Panc1 (cell line): ENCODE measurements at regions not wholly inside any gene's neighbourhood (a gene's known extent, or its start where the extent isn't known, plus 50 kb on each side); places are given as distances from the start of the nearest gene placed in this dataset.

Experiments
- ATAC-seq: fragments of 200-7000 bp; cut with Tn5 transposase; 2 replicates; pipeline ENCODE4 v1.9.1; 2020; ENCODE audit warnings: mild to moderate bottlenecking, moderate library complexity
- BruUV-seq: library from RNA; stranded (reverse); fragments of 400-500 nt; replicated peaks from 2 replicates; lab custom pipeline; 2021; lab: Mats Ljungman, UMichigan
- CTCF ChIA-PET: fragments of 300-600 bp; sonication (Branson Sonifier 250); formaldehyde crosslinking; loops from one replicate; lab custom pipeline; 2022; ENCODE audit warnings: antibody characterized with exemption; lab: Charles Lee
- POLR2A ChIA-PET: fragments of 300-600 bp; sonication (Branson Sonifier 250); formaldehyde crosslinking; loops from one replicate; lab custom pipeline; 2022; ENCODE audit warnings: antibody characterized with exemption; lab: Charles Lee
- DNase-seq: peaks from one replicate; pipeline ENCODE4 v3.0.0-alpha.2; 2010; ENCODE audit warnings: low read depth, low spot score
- H3K27ac ChIP-seq: 2 replicates; pipeline ENCODE4 v1.5.1; 2011; ENCODE audit warnings: mild to moderate bottlenecking, low read length, inconsistent platforms
- H3K27me3 ChIP-seq: fragments of 200-500 bp; sonication (Bioruptor generic); 2 replicates; pipeline ENCODE4 v1.6.0; 2014; ENCODE audit warnings: low read length, inconsistent platforms; ENCODE audit not compliant: control insufficient read depth, insufficient read depth
- H3K36me3 ChIP-seq: fragments of 200-500 bp; sonication (Bioruptor generic); 2 replicates; pipeline ENCODE4 v1.5.1; 2014; ENCODE audit warnings: inconsistent platforms, mild to moderate bottlenecking, low read length, moderate library complexity; ENCODE audit not compliant: control insufficient read depth, insufficient read depth
- H3K4me1 ChIP-seq: 2 replicates; pipeline ENCODE4 v1.5.1; 2011; ENCODE audit warnings: inconsistent platforms, mild to moderate bottlenecking, low read length, moderate library complexity; ENCODE audit not compliant: control insufficient read depth, insufficient read depth
- H3K4me3 ChIP-seq, 2 experiments: 2 replicates each; pipeline ENCODE4 v1.5.1; 2011 to 2012; ENCODE audit warnings: low read depth in 2 of 2, low read length in 2 of 2, mild to moderate bottlenecking in 2 of 2, inconsistent platforms in 1 of 2, moderate library complexity in 1 of 2
- H3K9me3 ChIP-seq: fragments of 200-500 bp; sonication (Bioruptor generic); 2 replicates; pipeline ENCODE4 v1.5.1; 2014; ENCODE audit warnings: low read depth, mild to moderate bottlenecking, inconsistent platforms, low read length, moderate library complexity; ENCODE audit not compliant: control insufficient read depth, insufficient read depth
- POLR2AphosphoS5 ChIP-seq: IDR thresholded peaks from 2 replicates; pipeline ENCODE4 v1.6.1; 2012; ENCODE audit warnings: mild to moderate bottlenecking, low read depth, low read length, moderate library complexity
- SIN3A ChIP-seq: IDR thresholded peaks from 2 replicates; pipeline ENCODE4 v1.6.1; 2012; ENCODE audit warnings: low read depth, mild to moderate bottlenecking, low read length, moderate library complexity, borderline replicate concordance; ENCODE audit not compliant: insufficient read depth
- TCF7L2 ChIP-seq: IDR thresholded peaks from 2 replicates; pipeline ENCODE4 v1.6.1; 2011; ENCODE audit warnings: mild to moderate bottlenecking, low read depth, low read length, inconsistent platforms
- in situ Hi-C: cut with HindIII; loops from 2 replicates; pipeline ENCODE4 v1.10.0; 2016; ENCODE audit warnings: low sequenced_read_pairs, low pct_unique_long_range_greater_than_20kb
- intact Hi-C: fragments of 100-400 bp; cut with micrococcal nuclease; formaldehyde crosslinking; loops from one replicate; pipeline ENCODE4 v1.10.0; 2022; ENCODE audit not compliant: unreplicated experiment
- TF ChIP-seq, protein P1 (sequence below), 2 experiments: IDR thresholded peaks; 2 replicates each; pipeline ENCODE4 v1.6.1; 2011 to 2012; ENCODE audit warnings: low read depth in 2 of 2, control low read depth in 1 of 2, low read length in 1 of 2, mild to moderate bottlenecking in 1 of 2, moderate library complexity in 1 of 2; ENCODE audit not compliant: insufficient read depth in 1 of 2
- TF ChIP-seq, protein P2 (sequence below): fragments of 450-650 bp; IDR thresholded peaks from 2 replicates; pipeline ENCODE4 v1.5.1; 2017; ENCODE audit warnings: mild to moderate bottlenecking

DNA sequence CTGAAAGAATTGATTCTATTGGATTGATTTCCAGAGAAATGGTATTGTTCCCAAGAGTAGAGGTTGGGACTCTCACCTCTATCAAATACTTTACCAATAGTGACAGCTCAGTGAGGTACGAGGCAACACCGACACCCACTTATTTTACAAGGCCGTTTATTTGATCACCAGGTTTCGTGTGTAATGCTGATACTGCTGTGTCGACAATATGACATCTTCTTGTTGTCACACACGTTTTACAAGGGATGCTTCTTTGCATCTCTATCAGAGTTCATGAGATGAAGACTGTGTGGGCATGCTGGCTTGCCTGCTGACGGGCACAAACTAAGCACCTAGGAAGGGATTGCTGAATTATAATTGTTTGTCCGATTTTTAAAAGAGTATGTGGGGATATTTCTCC lies 217.8 kb upstream of the EGLN3 start:
- ATAC-seq (no peak), DNase-seq (no peak)
- Histone ChIP-seq H3K9me3 (no peaks in the 10 kb centered on the region), H3K4me3 (no peak overlapping the region), H3K27ac (no peak overlapping the region), H3K4me1 (no peaks in the 10 kb centered on the region), H3K27me3 (no peaks in the 10 kb centered on the region), H3K36me3 (no peaks in the 10 kb centered on the region)
- POLR2A ChIA-PET: no interaction called here
- intact Hi-C loops (no loop called here), in situ Hi-C loops (no loop called here)
- CTCF ChIA-PET: no interaction called here
- BruUV-seq: no TSS peak
- TF ChIP-seq POLR2AphosphoS5 (no peak), SIN3A (no peak), TCF7L2 (no peak)
- TF ChIP-seq, protein P1, sequence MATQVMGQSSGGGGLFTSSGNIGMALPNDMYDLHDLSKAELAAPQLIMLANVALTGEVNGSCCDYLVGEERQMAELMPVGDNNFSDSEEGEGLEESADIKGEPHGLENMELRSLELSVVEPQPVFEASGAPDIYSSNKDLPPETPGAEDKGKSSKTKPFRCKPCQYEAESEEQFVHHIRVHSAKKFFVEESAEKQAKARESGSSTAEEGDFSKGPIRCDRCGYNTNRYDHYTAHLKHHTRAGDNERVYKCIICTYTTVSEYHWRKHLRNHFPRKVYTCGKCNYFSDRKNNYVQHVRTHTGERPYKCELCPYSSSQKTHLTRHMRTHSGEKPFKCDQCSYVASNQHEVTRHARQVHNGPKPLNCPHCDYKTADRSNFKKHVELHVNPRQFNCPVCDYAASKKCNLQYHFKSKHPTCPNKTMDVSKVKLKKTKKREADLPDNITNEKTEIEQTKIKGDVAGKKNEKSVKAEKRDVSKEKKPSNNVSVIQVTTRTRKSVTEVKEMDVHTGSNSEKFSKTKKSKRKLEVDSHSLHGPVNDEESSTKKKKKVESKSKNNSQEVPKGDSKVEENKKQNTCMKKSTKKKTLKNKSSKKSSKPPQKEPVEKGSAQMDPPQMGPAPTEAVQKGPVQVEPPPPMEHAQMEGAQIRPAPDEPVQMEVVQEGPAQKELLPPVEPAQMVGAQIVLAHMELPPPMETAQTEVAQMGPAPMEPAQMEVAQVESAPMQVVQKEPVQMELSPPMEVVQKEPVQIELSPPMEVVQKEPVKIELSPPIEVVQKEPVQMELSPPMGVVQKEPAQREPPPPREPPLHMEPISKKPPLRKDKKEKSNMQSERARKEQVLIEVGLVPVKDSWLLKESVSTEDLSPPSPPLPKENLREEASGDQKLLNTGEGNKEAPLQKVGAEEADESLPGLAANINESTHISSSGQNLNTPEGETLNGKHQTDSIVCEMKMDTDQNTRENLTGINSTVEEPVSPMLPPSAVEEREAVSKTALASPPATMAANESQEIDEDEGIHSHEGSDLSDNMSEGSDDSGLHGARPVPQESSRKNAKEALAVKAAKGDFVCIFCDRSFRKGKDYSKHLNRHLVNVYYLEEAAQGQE (IDR thresholded peaks at IDR 0.05; ENCODE audit: insufficient read depth in 1 of 2, low read depth in 2 of 2, low read length in 1 of 2): no peak
- TF ChIP-seq, protein P2, sequence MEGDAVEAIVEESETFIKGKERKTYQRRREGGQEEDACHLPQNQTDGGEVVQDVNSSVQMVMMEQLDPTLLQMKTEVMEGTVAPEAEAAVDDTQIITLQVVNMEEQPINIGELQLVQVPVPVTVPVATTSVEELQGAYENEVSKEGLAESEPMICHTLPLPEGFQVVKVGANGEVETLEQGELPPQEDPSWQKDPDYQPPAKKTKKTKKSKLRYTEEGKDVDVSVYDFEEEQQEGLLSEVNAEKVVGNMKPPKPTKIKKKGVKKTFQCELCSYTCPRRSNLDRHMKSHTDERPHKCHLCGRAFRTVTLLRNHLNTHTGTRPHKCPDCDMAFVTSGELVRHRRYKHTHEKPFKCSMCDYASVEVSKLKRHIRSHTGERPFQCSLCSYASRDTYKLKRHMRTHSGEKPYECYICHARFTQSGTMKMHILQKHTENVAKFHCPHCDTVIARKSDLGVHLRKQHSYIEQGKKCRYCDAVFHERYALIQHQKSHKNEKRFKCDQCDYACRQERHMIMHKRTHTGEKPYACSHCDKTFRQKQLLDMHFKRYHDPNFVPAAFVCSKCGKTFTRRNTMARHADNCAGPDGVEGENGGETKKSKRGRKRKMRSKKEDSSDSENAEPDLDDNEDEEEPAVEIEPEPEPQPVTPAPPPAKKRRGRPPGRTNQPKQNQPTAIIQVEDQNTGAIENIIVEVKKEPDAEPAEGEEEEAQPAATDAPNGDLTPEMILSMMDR: no peak

DNA sequence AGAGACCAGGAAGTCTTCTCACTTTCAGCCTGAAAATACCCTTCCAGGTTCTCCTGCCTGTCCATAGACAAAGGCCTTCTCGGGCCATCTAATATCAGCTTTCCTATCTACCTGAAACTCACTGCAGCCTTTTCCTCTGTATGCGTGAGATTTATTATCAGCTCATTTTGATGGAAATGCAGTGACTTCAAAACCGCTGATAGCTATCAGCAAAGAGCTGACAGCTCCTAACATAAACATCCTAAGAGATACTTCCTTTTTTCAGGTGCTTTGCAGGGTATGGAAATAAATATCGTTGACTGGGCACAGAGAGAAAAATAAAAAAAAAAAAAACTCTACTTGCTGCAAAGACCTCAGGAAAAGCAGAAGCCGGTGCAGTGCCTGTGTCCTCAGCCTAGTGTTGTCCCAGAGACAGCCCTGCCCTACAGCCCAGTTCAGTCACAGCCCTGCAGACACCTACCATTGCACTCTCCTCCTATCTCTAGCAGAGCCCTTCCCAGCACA lies 215.0 kb upstream of the EGLN3 start:
- no peak for TF ChIP-seq SIN3A
- no peak for TF ChIP-seq POLR2AphosphoS5
- TF ChIP-seq TCF7L2: no peak
- TF ChIP-seq, protein P2: no peak
- TF ChIP-seq, protein P1 (IDR thresholded peaks at IDR 0.05; ENCODE audit: insufficient read depth in 1 of 2, low read depth in 2 of 2, low read length in 1 of 2): no peak
- in situ Hi-C loops: no loop called here
- Histone ChIP-seq H3K27me3 (no peaks in the 10 kb centered on the region), H3K27ac (no peak overlapping the region), H3K9me3 (no peaks in the 10 kb centered on the region), H3K4me3 (no peak overlapping the region), H3K36me3 (no peaks in the 10 kb centered on the region), H3K4me1 (no peaks in the 10 kb centered on the region)
- intact Hi-C loops: no loop called here
- ChIA-PET CTCF (interaction anchor here (0.7 kb wide), 1 partner anchor 410 kb away, joined by 6 read pairs; no protein-coding TSS in a partner anchor), POLR2A (no interaction called here)
- no peak for DNase-seq
- BruUV-seq: no TSS peak
- no peak for ATAC-seq
